HCT116 (cell line): ENCODE measurements at regions not wholly inside any gene's neighbourhood (a gene's known extent, or its start where the extent isn't known, plus 50 kb on each side); places are given as distances from the start of the nearest gene placed in this dataset.

Source experiments
- ATAC-seq: fragments of 200-7000 bp; cut with Tn5 transposase; 2 replicates; pipeline ENCODE4 v1.9.1; 2020; ENCODE audit warnings: mild to moderate bottlenecking, moderate library complexity
- BruUV-seq: library from RNA; stranded (reverse); fragments of 400-500 nt; replicated peaks from 2 replicates; lab custom pipeline; 2021; lab: Mats Ljungman, UMichigan
- CTCF ChIA-PET: fragments of 300-600 bp; sonication (Branson Sonifier 250); formaldehyde crosslinking; loops from one replicate; lab custom pipeline; 2021; ENCODE audit warnings: antibody characterized with exemption; lab: Charles Lee
- POLR2A ChIA-PET: fragments of 300-600, 350-600 bp; sonication (Branson Sonifier 250); formaldehyde crosslinking; loops from one replicate; lab custom pipeline; 2021; ENCODE audit warnings: antibody characterized with exemption; lab: Charles Lee
- RAD21 ChIA-PET, 2 experiments: fragments of 300-600 bp; sonication (Branson Sonifier 250); formaldehyde crosslinking; loops; one replicate each; lab custom pipeline; 2023; ENCODE audit warnings: low total read pairs in 2 of 2; ENCODE audit not compliant: uncharacterized antibody in 2 of 2, unreplicated experiment in 2 of 2, low non-redundant PET in 1 of 2; lab: Charles Lee
- DNase-seq: peaks from one replicate; pipeline ENCODE4 v3.0.0-alpha.2; 2010; ENCODE audit warnings: low read depth, low spot score
- H2AFZ ChIP-seq: fragments of 200-600 bp; shearing (Covaris generic), sonication (generic); 2 replicates; pipeline ENCODE4 v1.6.1; 2017; ENCODE audit warnings: low read depth, mixed run types, mixed read lengths, antibody characterized with exemption, low read length; ENCODE audit not compliant: poor library complexity, severe bottlenecking
- H3K27ac ChIP-seq: 2 replicates; pipeline ENCODE4 v1.5.1; 2012; ENCODE audit warnings: low read depth, low read length
- H3K27me3 ChIP-seq: fragments of 200-600 bp; sonication (generic); 2 replicates; pipeline ENCODE4 v1.6.1; 2016; ENCODE audit warnings: mixed run types, low read length, mixed read lengths; ENCODE audit not compliant: insufficient read depth
- H3K36me3 ChIP-seq, 2 experiments: fragments of 200-500 bp in 1 of 2; fragments of 200-600 bp in 1 of 2; sonication (Bioruptor generic) in 1 of 2; sonication (generic) in 1 of 2; 2 replicates each; pipeline versions ENCODE4 v1.5.1 to v1.6.1; 2014 to 2016; ENCODE audit warnings: low read length in 2 of 2, inconsistent platforms in 1 of 2, mixed read lengths in 1 of 2, mixed run types in 1 of 2; ENCODE audit not compliant: insufficient read depth in 2 of 2, control insufficient read depth in 1 of 2
- H3K4me1 ChIP-seq, 2 experiments: fragments of 200-600 bp in 1 of 2; sonication (generic) in 1 of 2; 2 replicates each; pipeline versions ENCODE4 v1.5.1 to v1.6.1; 2012 to 2017; ENCODE audit warnings: low read length in 2 of 2, inconsistent platforms in 1 of 2, mild to moderate bottlenecking in 1 of 2, mixed read lengths in 1 of 2, mixed run types in 1 of 2, moderate library complexity in 1 of 2; ENCODE audit not compliant: insufficient read depth in 2 of 2, control insufficient read depth in 1 of 2
- H3K4me2 ChIP-seq: fragments of 200-600 bp; sonication (generic); 2 replicates; pipeline ENCODE4 v1.6.1; 2017; ENCODE audit warnings: mixed run types, low read length, mixed read lengths
- H3K4me3 ChIP-seq, 2 experiments: fragments of 200-600 bp in 1 of 2; sonication (generic) in 1 of 2; replicated peaks in 1 of 2; 2 replicates each; pipeline ENCODE4 v1.5.1; 2011 to 2016; ENCODE audit warnings: low read length in 2 of 2, control low read depth in 1 of 2, low read depth in 1 of 2, mild to moderate bottlenecking in 1 of 2, mixed read lengths in 1 of 2, mixed run types in 1 of 2
- H3K79me2 ChIP-seq: fragments of 200-600 bp; sonication (generic); 2 replicates; pipeline ENCODE4 v1.6.1; 2017; ENCODE audit warnings: mild to moderate bottlenecking, mixed run types, low read length, moderate library complexity, mixed read lengths; ENCODE audit not compliant: insufficient read depth
- H3K9ac ChIP-seq: fragments of 200-600 bp; sonication (generic); 2 replicates; pipeline ENCODE4 v1.6.1; 2016; ENCODE audit warnings: low read length, mixed read lengths
- H3K9me2 ChIP-seq: fragments of 200-600 bp; sonication (generic), shearing (Covaris generic); 2 replicates; pipeline ENCODE4 v1.6.1; 2017; ENCODE audit warnings: mixed run types, mild to moderate bottlenecking, moderate library complexity; ENCODE audit not compliant: insufficient read depth
- H3K9me3 ChIP-seq, 2 experiments: fragments of 200-500 bp in 1 of 2; fragments of 200-600 bp in 1 of 2; sonication (Bioruptor generic) in 1 of 2; sonication (generic) in 1 of 2; 2 replicates each; pipeline ENCODE4 v1.6.1; 2014 to 2017; ENCODE audit warnings: low read length in 2 of 2, mixed read lengths in 2 of 2, inconsistent platforms in 1 of 2, low read depth in 1 of 2, mild to moderate bottlenecking in 1 of 2, mixed run types in 1 of 2, moderate library complexity in 1 of 2; ENCODE audit not compliant: control insufficient read depth in 1 of 2, insufficient read depth in 1 of 2
- H4K20me1 ChIP-seq: fragments of 200-600 bp; sonication (generic), shearing (Covaris generic); 2 replicates; pipeline ENCODE4 v1.6.1; 2017; ENCODE audit warnings: mixed run types, mild to moderate bottlenecking, moderate library complexity; ENCODE audit not compliant: insufficient read depth
- CBX3 ChIP-seq: IDR thresholded peaks from 2 replicates; pipeline ENCODE4 v1.6.1; 2012; ENCODE audit warnings: low read depth
- CEBPB ChIP-seq: IDR thresholded peaks from 2 replicates; pipeline ENCODE4 v1.6.1; 2012; ENCODE audit warnings: low read depth
- EGR1 ChIP-seq: IDR thresholded peaks from 2 replicates; pipeline ENCODE4 v1.6.1; 2012; ENCODE audit warnings: low read depth
- ELF1 ChIP-seq: IDR thresholded peaks from 2 replicates; pipeline ENCODE4 v1.6.1; 2012; ENCODE audit warnings: low read depth, borderline replicate concordance
- EZH2 ChIP-seq: fragments of 200-600 bp; sonication (generic); IDR thresholded peaks from 2 replicates; pipeline ENCODE4 v1.6.1; 2017; ENCODE audit warnings: antibody characterized with exemption, mixed run types
- EZH2phosphoT487 ChIP-seq: fragments of 200-600 bp; IDR thresholded peaks from 2 replicates; pipeline ENCODE4 v1.6.1; 2018; ENCODE audit warnings: antibody characterized with exemption, borderline replicate concordance
- FOSL1 ChIP-seq: IDR thresholded peaks from 2 replicates; pipeline ENCODE4 v1.6.1; 2012; ENCODE audit warnings: low read depth
- JUND ChIP-seq: IDR thresholded peaks from 2 replicates; pipeline ENCODE4 v1.6.1; 2012
- POLR2A ChIP-seq: IDR thresholded peaks from 2 replicates; pipeline ENCODE4 v1.7.0; 2011; ENCODE audit warnings: borderline replicate concordance; ENCODE audit not compliant: insufficient read depth, insufficient read length; ENCODE audit errors: extremely low read depth
- POLR2AphosphoS5 ChIP-seq: IDR thresholded peaks from 2 replicates; pipeline ENCODE4 v1.6.1; 2011; ENCODE audit warnings: mild to moderate bottlenecking, low read depth, low read length, moderate library complexity
- RAD21 ChIP-seq: IDR thresholded peaks from 2 replicates; pipeline ENCODE4 v1.6.1; 2012; ENCODE audit warnings: low read depth, mild to moderate bottlenecking
- SIN3A ChIP-seq: IDR thresholded peaks from 2 replicates; pipeline ENCODE4 v1.6.1; 2012; ENCODE audit warnings: low read depth
- SP1 ChIP-seq: IDR thresholded peaks from 2 replicates; pipeline ENCODE4 v1.6.1; 2012; ENCODE audit warnings: low read depth
- SRF ChIP-seq: IDR thresholded peaks from 2 replicates; pipeline ENCODE4 v1.6.1; 2012; ENCODE audit warnings: low read depth
- TCF7L2 ChIP-seq: IDR thresholded peaks from 2 replicates; pipeline ENCODE4 v1.7.0; 2011; ENCODE audit warnings: borderline replicate concordance, inconsistent platforms; ENCODE audit not compliant: insufficient read depth, insufficient read length; ENCODE audit errors: extremely low read depth
- YY1 ChIP-seq: IDR thresholded peaks from 2 replicates; pipeline ENCODE4 v1.6.1; 2011; ENCODE audit warnings: low read length, low read depth, moderate library complexity, mild to moderate bottlenecking; ENCODE audit not compliant: insufficient replicate concordance; ENCODE audit errors: extremely low read depth
- intact Hi-C: fragments of 100-400 bp; cut with micrococcal nuclease; formaldehyde crosslinking; loops from 2 replicates; pipeline ENCODE4 v1.10.0; 2022
- TF ChIP-seq, protein P1 (sequence below): IDR thresholded peaks from 2 replicates; pipeline ENCODE4 v1.6.1; 2011; ENCODE audit warnings: mild to moderate bottlenecking, low read length, moderate library complexity; ENCODE audit not compliant: insufficient replicate concordance; ENCODE audit errors: extremely low read depth
- TF ChIP-seq, protein P2 (sequence below), 3 experiments: fragments of 200-600 bp in 1 of 3; sonication (generic) in 1 of 3; IDR thresholded peaks in 2 of 3; conservative IDR thresholded peaks in 1 of 3; 2 replicates each; pipeline ENCODE4 v1.5.1; 2012 to 2017; ENCODE audit warnings: low read depth in 2 of 3, low read length in 2 of 3, antibody characterized with exemption in 1 of 3, borderline replicate concordance in 1 of 3, control low read depth in 1 of 3, mild to moderate bottlenecking in 1 of 3, mixed read lengths in 1 of 3, mixed run types in 1 of 3, moderate library complexity in 1 of 3; ENCODE audit not compliant: insufficient read depth in 1 of 3
- TF ChIP-seq, protein P3 (sequence below): IDR thresholded peaks from 2 replicates; pipeline ENCODE4 v1.6.1; 2012
- TF ChIP-seq, protein P4 (sequence below): IDR thresholded peaks from 2 replicates; pipeline ENCODE4 v1.6.1; 2012; ENCODE audit warnings: low read depth

DNA sequence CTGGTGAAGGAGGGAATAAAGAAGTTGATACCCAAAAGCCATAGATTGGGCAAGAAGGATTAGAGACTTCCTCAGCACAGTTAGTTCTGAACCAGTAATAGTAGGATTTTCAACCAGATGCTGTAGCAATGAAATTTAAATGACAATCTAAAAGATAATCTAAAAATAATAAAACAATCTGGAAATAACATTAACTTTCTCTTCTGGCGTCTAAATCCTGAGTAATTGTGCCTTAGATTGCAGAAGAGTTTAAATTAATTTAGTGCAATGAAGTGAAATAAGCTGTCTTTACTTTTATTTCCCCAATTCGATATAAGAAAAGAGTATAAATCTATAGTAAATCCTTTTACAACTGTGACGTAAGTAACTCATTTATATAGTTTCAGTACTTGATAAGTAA lies 186.8 kb upstream of the DOK6 start:
- H3K27ac ChIP-seq: no peak overlapping the region
- H3K27me3 ChIP-seq: no peaks in the 10 kb centered on the region
- RAD21 ChIA-PET: no interaction called here
- no peak overlapping the region for H3K4me2 ChIP-seq
- POLR2A ChIA-PET: no interaction called here
- TF ChIP-seq RAD21 (no peak), JUND (no peak), YY1 (no peak), SRF (no peak), CEBPB (no peak), EGR1 (no peak), ELF1 (no peak), SP1 (no peak), FOSL1 (no peak), POLR2A (no peak), EZH2phosphoT487 (no peak), EZH2 (no peak), SIN3A (no peak), CBX3 (no peak), TCF7L2 (no peak), POLR2AphosphoS5 (no peak)
- TF ChIP-seq, protein P1, sequence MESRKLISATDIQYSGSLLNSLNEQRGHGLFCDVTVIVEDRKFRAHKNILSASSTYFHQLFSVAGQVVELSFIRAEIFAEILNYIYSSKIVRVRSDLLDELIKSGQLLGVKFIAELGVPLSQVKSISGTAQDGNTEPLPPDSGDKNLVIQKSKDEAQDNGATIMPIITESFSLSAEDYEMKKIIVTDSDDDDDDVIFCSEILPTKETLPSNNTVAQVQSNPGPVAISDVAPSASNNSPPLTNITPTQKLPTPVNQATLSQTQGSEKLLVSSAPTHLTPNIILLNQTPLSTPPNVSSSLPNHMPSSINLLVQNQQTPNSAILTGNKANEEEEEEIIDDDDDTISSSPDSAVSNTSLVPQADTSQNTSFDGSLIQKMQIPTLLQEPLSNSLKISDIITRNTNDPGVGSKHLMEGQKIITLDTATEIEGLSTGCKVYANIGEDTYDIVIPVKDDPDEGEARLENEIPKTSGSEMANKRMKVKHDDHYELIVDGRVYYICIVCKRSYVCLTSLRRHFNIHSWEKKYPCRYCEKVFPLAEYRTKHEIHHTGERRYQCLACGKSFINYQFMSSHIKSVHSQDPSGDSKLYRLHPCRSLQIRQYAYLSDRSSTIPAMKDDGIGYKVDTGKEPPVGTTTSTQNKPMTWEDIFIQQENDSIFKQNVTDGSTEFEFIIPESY: no peak
- TF ChIP-seq, protein P2, sequence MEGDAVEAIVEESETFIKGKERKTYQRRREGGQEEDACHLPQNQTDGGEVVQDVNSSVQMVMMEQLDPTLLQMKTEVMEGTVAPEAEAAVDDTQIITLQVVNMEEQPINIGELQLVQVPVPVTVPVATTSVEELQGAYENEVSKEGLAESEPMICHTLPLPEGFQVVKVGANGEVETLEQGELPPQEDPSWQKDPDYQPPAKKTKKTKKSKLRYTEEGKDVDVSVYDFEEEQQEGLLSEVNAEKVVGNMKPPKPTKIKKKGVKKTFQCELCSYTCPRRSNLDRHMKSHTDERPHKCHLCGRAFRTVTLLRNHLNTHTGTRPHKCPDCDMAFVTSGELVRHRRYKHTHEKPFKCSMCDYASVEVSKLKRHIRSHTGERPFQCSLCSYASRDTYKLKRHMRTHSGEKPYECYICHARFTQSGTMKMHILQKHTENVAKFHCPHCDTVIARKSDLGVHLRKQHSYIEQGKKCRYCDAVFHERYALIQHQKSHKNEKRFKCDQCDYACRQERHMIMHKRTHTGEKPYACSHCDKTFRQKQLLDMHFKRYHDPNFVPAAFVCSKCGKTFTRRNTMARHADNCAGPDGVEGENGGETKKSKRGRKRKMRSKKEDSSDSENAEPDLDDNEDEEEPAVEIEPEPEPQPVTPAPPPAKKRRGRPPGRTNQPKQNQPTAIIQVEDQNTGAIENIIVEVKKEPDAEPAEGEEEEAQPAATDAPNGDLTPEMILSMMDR (IDR thresholded peaks at IDR 0.05 in 2 of 3, conservative IDR thresholded peaks at IDR 0.05 in 1 of 3; ENCODE audit: borderline replicate concordance in 1 of 3, insufficient read depth in 1 of 3, low read depth in 2 of 3, low read length in 2 of 3): no peak
- TF ChIP-seq, protein P3, sequence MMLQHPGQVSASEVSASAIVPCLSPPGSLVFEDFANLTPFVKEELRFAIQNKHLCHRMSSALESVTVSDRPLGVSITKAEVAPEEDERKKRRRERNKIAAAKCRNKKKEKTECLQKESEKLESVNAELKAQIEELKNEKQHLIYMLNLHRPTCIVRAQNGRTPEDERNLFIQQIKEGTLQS: no peak
- TF ChIP-seq, protein P4, sequence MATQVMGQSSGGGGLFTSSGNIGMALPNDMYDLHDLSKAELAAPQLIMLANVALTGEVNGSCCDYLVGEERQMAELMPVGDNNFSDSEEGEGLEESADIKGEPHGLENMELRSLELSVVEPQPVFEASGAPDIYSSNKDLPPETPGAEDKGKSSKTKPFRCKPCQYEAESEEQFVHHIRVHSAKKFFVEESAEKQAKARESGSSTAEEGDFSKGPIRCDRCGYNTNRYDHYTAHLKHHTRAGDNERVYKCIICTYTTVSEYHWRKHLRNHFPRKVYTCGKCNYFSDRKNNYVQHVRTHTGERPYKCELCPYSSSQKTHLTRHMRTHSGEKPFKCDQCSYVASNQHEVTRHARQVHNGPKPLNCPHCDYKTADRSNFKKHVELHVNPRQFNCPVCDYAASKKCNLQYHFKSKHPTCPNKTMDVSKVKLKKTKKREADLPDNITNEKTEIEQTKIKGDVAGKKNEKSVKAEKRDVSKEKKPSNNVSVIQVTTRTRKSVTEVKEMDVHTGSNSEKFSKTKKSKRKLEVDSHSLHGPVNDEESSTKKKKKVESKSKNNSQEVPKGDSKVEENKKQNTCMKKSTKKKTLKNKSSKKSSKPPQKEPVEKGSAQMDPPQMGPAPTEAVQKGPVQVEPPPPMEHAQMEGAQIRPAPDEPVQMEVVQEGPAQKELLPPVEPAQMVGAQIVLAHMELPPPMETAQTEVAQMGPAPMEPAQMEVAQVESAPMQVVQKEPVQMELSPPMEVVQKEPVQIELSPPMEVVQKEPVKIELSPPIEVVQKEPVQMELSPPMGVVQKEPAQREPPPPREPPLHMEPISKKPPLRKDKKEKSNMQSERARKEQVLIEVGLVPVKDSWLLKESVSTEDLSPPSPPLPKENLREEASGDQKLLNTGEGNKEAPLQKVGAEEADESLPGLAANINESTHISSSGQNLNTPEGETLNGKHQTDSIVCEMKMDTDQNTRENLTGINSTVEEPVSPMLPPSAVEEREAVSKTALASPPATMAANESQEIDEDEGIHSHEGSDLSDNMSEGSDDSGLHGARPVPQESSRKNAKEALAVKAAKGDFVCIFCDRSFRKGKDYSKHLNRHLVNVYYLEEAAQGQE: no peak
- no peak for DNase-seq
- H4K20me1 ChIP-seq: no peaks in the 10 kb centered on the region
- ATAC-seq: no peak
- intact Hi-C loops: no loop called here
- no peak overlapping the region for H3K4me3 ChIP-seq
- no peak overlapping the region for H2AFZ ChIP-seq
- H3K79me2 ChIP-seq: no peaks in the 10 kb centered on the region
- CTCF ChIA-PET: no interaction called here
- no peaks in the 10 kb centered on the region for H3K9me3 ChIP-seq
- H3K36me3 ChIP-seq: no peaks in the 10 kb centered on the region
- H3K4me1 ChIP-seq: no peaks in the 10 kb centered on the region
- H3K9ac ChIP-seq: no peak overlapping the region
- no TSS peak for BruUV-seq
- H3K9me2 ChIP-seq: no peaks in the 10 kb centered on the region
